GM21723 (cell line): ENCODE measurements at regions not wholly inside any gene's neighbourhood (a gene's known extent, or its start where the extent isn't known, plus 50 kb on each side); places are given as distances from the start of the nearest gene placed in this dataset.
"Not testable (repeated sequence)": the region's sequence is repeated elsewhere in the genome, so short reads cannot be mapped to it uniquely, and the experiment has no call there.

Experiments used
- ATAC-seq: cut with Tn5 transposase; IDR thresholded peaks from one replicate; pipeline ENCODE4 v1.9.1; 2021; ENCODE audit warnings: mild to moderate bottlenecking, moderate library complexity; ENCODE audit not compliant: unreplicated experiment

DNA sequence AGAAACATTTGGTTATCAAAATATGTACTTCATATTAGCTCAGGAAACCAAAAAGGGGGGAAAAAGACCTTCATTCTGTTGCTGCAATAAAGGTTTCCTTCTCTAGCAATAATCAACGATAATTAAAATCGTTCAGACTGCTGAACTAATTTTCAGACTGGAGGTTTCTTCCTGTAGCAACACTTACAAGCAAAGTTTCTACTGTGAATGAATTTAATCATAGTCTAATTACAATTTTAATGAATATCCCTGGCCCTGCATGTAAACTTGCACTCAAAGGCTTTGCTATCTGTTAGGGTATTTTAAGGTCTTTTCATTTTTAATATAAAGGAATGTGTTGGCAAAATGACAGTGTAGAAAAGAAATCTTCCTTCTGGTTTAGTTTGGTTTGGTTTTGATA is 265.2 kb downstream of the QDPR start:
- ATAC-seq = no peak

- no peak for ATAC-seq
These were observed 270.1 kb downstream of the QDPR start for GRCh38 chr4:17241835-17242234.

DNA sequence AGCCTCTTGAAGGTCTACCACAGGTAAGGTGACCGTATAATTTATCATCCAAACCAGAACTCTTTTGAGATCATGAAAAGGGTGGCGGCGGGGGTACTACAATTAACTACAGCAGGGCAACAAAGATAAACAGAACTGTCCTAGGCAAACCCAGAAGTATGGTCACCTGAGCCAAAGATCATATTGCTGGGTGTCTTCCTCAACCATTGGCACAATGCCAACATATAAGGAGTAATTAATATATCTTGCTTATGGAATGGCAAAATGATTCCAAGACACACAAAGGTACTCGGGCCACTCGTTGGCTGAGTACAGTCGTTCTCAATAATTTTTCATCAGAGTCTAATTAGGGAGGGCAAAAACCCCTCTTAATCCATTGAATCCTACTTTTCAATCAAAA is 273.3 kb downstream of the QDPR start:
- no peak for ATAC-seq

DNA sequence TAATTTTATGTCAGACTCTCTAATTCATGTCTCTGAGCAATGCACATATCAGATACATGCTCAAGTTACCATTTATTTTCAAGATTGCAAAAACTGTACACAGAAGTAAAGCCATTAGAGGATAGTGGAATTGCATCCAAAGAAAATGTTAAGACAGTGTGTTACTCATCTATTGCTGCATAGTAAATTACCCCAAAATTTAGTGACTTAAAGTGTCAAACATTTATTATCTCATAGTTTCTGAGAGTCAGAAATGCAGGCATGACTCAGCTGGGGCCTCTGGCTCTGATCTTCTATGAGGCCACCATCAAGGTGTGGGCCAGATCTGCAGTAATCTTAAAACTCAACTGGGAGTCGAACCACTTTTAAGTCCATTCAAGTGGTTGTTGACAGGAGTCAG is 275.2 kb downstream of the QDPR start:
- ATAC-seq = no peak

GRCh38 chr4:17234678-17235077 is 277.2 kb downstream of the QDPR start:
- ATAC-seq = no peak

DNA sequence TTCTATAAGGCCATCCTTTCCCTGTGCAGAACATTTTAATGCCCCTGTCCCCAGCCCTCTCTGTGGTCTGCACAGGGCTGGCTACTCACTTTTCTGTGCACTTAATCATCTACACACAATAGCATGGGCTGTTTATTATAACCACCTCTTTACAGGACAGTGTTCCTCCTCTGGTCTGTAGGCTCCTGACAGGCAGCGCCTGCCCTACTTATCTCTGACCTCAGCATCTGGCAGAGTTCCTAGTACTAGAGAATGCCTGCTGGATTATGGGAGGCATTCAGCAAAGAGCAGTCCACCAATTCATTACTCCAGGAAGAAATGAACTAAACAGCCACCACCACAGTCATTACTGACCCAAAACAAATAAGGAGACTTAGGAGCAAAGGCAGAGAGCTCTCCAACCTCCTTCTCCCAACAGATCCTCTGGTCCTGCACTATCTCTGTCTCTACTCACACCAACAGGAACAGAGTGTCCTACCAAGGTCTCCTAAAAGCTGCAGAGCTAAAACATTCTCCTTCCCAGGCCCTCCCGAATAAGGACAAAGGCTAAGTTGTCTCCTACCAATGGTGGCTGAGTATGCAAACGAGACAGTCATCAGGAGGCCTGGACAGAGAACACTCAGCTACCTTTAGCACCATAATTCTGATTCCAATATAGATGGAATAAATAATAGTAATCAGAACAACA is 279.2 kb downstream of the QDPR start:
- ATAC-seq = no peak

DNA sequence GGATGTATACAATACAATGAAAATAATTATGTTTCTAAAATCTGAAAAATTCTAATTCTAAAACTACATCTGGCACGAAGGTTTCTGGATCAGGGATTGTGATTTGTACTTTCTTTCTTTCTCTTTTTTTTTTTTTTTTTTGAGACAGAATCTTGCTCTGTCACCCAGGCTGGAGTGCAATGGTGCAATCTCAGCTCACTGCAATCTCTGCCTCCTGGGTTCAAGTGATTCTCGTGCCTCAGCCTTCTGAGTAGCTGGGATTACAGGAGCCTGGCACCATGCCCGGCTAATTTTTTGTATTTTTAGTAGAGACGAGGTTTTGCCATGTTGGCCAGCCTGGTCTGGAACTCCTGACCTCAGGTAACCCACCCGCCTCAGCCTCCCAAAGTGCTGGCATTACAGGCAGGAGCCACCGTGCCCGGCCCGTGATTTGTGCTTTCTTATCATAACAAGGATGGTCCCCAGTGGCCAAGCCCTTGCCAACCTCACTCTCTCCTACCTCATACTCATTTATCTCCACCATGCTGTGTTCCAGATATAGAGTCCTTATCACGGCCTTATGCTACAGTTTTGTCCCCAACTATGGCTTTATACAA is 279.9 kb downstream of the QDPR start:
- not testable (repeated sequence) for ATAC-seq

- ATAC-seq = no peak
These were observed 281.2 kb downstream of the QDPR start for GRCh38 chr4:17230727-17231126.

DNA sequence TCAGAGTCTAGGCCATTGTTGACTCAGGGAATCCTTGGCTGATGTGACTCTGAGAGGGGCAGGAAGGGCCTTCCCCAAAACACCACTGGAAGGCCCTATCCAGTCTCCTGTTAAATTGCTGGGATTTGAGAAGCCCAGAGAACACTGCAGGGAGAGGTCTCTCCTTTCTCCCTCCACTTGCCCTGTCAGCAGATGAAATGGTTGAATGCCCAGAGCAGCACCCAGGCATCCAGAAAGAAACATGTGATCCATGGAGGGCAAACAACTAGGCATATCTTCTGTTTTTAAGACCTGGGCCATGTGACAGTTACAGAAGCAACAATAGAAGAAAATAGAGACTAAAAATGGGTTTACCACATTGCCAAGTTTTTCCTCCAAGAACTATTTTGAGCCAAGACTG is 291.1 kb downstream of the QDPR start:
- ATAC-seq = no peak

DNA sequence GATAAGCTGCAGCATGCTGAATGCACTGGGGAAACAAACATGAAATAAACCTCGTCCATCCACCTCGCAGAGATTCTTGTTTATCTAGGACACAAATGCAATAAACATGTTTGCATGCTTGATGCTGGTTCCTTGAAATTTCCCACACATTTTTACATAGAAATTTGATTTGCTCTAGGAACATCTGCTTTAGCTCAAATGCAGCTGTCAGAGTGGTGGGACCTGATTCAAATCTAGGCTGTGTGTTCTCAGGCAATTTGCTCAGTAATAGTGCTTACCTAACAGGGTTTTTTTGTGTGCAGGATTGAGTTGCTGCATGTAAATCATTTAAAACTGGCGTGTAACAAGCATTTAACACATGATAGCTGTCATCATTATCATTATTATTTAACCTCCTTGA is 293.1 kb downstream of the QDPR start:
- no peak for ATAC-seq

DNA sequence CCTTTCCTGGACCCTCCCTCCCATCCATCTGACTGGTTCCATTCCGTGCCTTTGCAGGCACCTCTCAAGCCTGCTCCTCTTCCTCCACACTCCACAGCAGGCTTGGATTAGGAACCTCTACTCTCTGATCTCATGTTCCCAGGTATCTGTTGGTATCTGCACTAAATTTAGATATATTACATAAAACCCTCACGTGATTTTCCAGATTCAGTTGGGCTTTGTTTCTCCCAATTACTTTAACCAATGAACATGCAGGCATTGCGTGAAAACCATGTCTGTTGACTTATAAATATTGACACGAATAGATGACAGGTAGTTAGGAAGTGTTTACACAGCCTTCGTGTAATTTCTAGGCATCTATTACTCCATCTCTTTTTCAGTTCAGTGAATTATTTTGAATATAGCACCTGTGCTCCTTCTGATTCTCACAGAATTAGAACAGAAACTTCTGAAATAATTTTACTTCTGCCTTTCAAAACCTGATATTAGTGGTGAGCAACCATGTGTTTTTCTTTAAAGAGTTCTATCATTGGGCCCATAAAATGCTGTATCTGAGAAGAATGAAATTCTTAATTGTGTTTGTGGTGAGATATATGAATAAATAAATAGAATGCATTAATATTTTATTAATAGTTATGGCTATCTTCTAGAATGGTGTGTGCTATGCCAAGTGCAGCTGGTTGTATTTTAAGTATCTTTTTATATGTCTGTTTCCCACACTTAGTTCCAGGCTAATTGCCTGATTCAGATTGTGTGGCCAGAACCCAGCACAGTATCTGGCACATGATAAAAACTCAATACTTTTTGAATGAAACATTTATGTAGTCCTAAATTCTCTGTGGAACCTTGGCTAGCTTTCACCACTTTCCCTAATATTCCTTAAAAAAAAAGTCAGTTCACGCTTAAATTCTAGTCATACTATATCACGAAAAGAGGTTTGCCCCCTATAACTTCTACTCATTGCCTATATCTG is 304.8 kb downstream of the QDPR start:
- ATAC-seq = no peak

DNA sequence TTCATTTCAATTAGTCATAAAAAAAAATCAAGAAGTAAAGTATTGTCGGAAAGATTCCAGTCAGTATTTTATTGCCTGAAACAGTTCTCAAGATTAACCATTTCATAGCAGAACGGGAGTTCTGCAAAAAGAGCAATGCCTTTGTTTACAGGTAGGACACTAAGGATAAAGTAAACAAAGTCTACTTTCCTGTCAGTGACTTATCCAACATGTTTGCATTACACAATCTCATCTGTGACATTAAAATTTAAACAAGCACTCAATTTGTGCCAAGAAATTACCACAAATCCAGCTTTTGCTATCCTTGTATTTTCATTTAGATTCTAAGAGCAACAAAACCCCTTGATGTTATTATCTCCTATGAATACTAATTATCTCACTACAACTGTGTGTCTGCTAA is 306.5 kb upstream of the LDB2 start:
- ATAC-seq = no peak

GRCh38 chr4:17203797-17204196 is 305.4 kb upstream of the LDB2 start:
- no peak for ATAC-seq

GRCh38 chr4:17197070-17197469 is 298.6 kb upstream of the LDB2 start:
- ATAC-seq = no peak

DNA sequence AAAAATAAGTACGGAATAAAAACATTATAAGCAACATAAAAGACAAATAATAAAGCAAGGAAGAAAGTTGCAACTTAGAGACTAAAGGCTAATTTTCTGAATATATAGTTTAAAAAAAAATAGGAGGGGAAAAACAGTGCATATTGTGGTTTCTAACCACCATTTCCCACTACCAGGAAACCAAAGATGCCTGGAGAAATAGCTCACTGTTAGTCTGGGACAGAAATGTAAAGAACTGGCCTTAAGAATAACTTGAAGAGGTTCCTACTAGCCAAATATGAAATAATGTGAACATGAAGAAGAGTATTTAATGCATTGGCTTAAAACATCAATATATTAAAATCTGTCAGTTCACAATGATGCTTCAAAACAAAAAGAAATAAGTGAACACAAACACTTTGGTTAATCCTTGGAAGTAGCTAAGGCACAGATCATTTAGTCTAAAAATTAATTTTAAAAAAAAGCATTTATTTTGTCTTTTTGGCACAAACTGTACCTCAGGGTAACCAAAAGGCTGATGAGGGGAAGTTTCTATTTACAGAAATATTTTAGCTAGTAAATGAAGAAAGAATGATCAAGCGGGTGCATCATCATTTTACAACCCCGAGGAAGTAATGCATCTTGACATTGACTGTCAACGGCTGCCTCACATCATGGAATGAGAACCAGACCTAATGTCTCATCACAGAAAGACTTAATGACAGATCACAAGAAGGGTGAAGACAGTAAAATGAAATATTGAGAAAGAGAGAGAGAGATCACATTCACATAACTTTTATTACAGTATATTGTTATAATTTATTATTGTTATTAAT is 297.2 kb upstream of the LDB2 start:
- ATAC-seq = no peak

- ATAC-seq = no peak
These were observed 296.1 kb upstream of the LDB2 start for GRCh38 chr4:17194586-17194985.

DNA sequence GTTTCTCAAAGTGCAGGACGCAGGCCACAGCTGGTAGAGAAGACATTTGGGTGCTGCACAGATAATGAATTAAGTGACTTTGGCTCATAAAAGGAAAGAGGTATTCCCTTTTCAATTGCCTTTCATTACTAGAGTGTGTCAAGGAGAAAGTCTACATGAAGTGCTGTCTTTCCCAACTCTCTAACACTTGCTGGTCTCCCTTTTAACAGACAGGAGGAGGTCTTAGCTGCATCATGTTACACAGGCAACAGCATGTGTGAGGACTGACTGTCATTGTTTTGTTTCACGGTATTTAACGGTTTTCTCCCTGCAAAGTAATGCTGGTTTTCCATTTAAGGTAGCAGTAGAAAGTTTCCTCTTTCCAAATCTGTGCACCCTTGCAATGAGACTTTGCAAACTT is 291.3 kb upstream of the LDB2 start:
- no peak for ATAC-seq

- no peak for ATAC-seq
These were observed 290.9 kb upstream of the LDB2 start for GRCh38 chr4:17189401-17189720.

DNA sequence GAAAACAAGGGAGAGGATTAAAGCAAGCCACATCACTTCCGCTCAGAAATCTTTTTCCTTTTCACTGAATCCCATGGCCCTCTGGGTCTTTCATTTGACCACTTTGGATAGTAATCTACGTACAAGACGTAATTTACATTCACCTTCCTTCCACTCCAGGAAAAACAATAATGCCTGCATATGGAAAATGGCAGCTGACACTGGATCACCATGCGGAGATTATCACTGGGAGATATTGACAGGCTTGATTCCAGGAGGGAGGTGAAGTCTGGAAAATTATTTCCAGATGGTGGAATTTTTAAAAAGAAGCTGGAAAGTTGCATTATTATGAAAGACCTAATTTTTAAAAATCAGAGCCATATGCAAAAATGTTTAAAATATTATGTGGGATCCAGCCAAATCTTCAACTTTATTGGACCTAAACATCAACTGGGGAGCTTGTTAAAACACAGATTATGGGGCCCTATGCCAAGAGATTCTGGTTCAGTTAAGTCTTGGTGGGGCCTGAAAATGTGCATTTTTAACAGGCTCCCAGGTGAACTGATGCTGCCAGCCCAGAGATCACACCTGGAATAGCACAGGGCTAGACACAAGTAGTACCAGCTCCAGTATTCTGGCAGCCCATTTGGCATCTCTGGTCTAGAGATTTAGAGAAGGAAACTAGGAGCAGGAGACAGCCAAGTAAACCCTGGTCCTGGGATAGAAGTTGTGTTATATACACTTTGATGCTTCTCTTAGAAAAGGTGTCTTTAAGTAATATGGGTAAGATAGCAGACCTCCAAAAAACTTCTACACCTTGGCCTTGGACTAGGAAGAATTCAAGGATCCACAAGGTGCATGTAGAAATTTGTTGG is 290.3 kb upstream of the LDB2 start:
- no peak for ATAC-seq

DNA sequence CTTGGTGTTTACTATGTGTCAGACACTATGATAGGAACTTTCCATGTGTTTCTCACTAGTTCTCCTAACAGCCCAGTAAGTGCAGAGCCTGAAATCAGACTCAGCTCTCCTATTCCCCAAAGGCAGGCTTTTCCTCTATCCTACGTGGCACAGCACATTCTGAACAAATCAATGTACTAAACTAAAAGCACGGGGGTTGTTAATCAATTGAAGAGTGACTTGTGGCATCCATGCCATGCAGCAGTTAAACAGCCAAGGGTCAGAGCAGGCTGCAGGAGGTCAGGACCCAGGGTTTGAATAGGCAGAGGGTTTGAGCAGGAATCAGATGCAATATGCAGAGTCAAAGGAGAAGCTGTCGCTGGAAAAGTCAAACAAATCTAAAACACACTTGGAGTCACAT is 289.7 kb upstream of the LDB2 start:
- no peak for ATAC-seq
